ENCODE measurements at regions not wholly inside any gene's neighbourhood (a gene's known extent, or its start where the extent isn't known, plus 50 kb on each side); places are given as distances from the start of the nearest gene placed in this dataset.

DNA sequence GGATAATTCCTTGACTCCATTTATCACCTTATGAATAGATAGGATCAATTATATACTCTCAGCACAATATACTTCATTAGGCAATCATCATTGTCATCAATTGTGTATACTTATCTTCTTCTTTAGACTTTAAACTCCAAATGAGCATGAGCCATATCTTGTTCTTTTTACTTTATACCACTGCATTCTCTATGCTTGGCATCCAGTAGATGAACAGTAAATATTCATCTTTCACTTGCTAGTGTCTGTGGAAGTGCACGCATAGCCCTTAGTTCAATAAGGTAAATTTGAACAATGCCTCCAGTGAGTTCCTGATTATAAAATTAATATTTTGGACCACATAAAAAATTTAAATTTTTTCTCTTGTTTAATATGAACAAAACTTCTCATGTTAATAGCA, 172.3 kb upstream of the SPRY2 start:
- Histone ChIP-seq H3K27me3 (replicated peaks in 1 of 4; ENCODE audit: control extremely low read depth in 1 of 4, control insufficient read depth in 3 of 4, insufficient read depth in 4 of 4, low read length in 3 of 4) (no peaks in the 10 kb centered on the region), H4K20me1 (ENCODE audit: control insufficient read depth, insufficient read depth, low read length, poor library complexity, severe bottlenecking) (no peaks in the 10 kb centered on the region), H3K4me1 (ENCODE audit: control insufficient read depth in 2 of 2, insufficient read depth in 2 of 2, low read length in 2 of 2) (no peaks in the 10 kb centered on the region), H3K4me3 (ENCODE audit: control extremely low read depth in 1 of 5, extremely low read depth in 1 of 5, insufficient read depth in 1 of 5, low read depth in 2 of 5, low read length in 4 of 5) (no peak overlapping the region), H3K27ac (ENCODE audit: low read length in 2 of 2) (no peak overlapping the region), H3K9me3 (ENCODE audit: control extremely low read depth in 1 of 3, control insufficient read depth in 2 of 3, insufficient read depth in 1 of 3, low read length in 2 of 3) (peaks cover 0 to 9% (median 2%) of the 10 kb centered on the region in 3 donors), H3K36me3 (replicated peaks in 1 of 2; ENCODE audit: control extremely low read depth in 1 of 2, control insufficient read depth in 1 of 2, extremely low read depth in 1 of 2, insufficient read depth in 2 of 2, low read length in 1 of 2) (no peaks in the 10 kb centered on the region), H2AFZ (ENCODE audit: insufficient read depth, low read depth, low read length, poor library complexity, severe bottlenecking) (no peak overlapping the region), H3K4me2 (replicated peaks; ENCODE audit: low read depth, low read length, poor library complexity, severe bottlenecking) (no peak overlapping the region), H3K9ac (ENCODE audit: low read length) (no peak overlapping the region), H3K79me2 (ENCODE audit: control insufficient read depth, insufficient read depth, low read length) (no peaks in the 10 kb centered on the region)
- Mint-ChIP-seq H3K9me3 (ENCODE audit: insufficient read depth) (peaks cover 9% of the 10 kb centered on the region), H3K4me3 (no peak overlapping the region), H3K4me1 (no peaks in the 10 kb centered on the region), H3K27me3 (no peaks in the 10 kb centered on the region), H3K27ac (no peak overlapping the region)
- TF ChIP-seq, protein P1, sequence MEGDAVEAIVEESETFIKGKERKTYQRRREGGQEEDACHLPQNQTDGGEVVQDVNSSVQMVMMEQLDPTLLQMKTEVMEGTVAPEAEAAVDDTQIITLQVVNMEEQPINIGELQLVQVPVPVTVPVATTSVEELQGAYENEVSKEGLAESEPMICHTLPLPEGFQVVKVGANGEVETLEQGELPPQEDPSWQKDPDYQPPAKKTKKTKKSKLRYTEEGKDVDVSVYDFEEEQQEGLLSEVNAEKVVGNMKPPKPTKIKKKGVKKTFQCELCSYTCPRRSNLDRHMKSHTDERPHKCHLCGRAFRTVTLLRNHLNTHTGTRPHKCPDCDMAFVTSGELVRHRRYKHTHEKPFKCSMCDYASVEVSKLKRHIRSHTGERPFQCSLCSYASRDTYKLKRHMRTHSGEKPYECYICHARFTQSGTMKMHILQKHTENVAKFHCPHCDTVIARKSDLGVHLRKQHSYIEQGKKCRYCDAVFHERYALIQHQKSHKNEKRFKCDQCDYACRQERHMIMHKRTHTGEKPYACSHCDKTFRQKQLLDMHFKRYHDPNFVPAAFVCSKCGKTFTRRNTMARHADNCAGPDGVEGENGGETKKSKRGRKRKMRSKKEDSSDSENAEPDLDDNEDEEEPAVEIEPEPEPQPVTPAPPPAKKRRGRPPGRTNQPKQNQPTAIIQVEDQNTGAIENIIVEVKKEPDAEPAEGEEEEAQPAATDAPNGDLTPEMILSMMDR (IDR thresholded peaks at IDR 0.05), result no peak
- no peak for TF ChIP-seq EZH2 (IDR thresholded peaks at IDR 0.05; ENCODE audit: borderline replicate concordance, insufficient read depth, low read depth, low read length, poor library complexity, severe bottlenecking)
- no CpG with 5 or more reads among the region's 1 CpG for WGBS (ENCODE audit: insufficient coverage)
- no peak for DNase-seq
- intact Hi-C loops (cut with micrococcal nuclease), result no loop called here
- POLR2A ChIA-PET, result no interaction called here
- no peak for ATAC-seq (ENCODE audit: low read depth)
- CTCF ChIA-PET, result no interaction called here

DNA sequence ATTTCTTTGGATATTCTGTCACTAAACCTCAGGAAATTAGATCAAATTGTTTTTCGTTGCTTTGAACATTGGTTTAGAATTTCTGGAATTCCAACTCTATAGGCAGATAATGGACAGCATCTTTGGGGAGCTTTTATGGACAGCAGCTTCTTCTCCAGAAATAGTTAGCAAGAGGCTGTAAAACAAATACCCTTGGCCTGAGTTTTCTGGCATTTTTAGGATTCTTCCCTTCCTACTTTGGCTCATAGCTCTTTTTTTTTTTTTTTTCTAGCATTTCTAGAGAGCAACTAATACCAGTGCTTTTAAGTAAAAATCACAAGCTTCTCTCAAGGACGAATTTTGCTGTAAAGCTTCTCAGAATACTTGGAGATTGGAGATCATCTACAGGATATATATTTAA, 169.8 kb upstream of the SPRY2 start:
- H3K27me3 Mint-ChIP-seq, result no peaks in the 10 kb centered on the region
- ATAC-seq (ENCODE audit: low read depth), result no peak
- POLR2A ChIA-PET, result no interaction called here
- no CpG with 5 or more reads among the region's 2 CpGs for WGBS (ENCODE audit: insufficient coverage)
- no peak overlapping the region for H3K9ac ChIP-seq (ENCODE audit: low read length)
- no peak overlapping the region for H3K4me3 ChIP-seq (ENCODE audit: control extremely low read depth in 1 of 5, extremely low read depth in 1 of 5, insufficient read depth in 1 of 5, low read depth in 2 of 5, low read length in 4 of 5)
- DNase-seq, result no peak
- no peak overlapping the region for H3K27ac Mint-ChIP-seq
- CTCF ChIA-PET, result no interaction called here
- TF ChIP-seq, protein P1 (IDR thresholded peaks at IDR 0.05), result no peak
- TF ChIP-seq EZH2 (IDR thresholded peaks at IDR 0.05; ENCODE audit: borderline replicate concordance, insufficient read depth, low read depth, low read length, poor library complexity, severe bottlenecking), result no peak
- peaks cover 6% of the 10 kb centered on the region for H3K9me3 Mint-ChIP-seq (ENCODE audit: insufficient read depth)
- no peak overlapping the region for H3K27ac ChIP-seq (ENCODE audit: low read length in 2 of 2)
- H3K4me1 ChIP-seq (ENCODE audit: control insufficient read depth in 2 of 2, insufficient read depth in 2 of 2, low read length in 2 of 2), result no peaks in the 10 kb centered on the region
- H3K79me2 ChIP-seq (ENCODE audit: control insufficient read depth, insufficient read depth, low read length), result no peaks in the 10 kb centered on the region
- H3K4me1 Mint-ChIP-seq, result no peaks in the 10 kb centered on the region
- H4K20me1 ChIP-seq (ENCODE audit: control insufficient read depth, insufficient read depth, low read length, poor library complexity, severe bottlenecking), result no peaks in the 10 kb centered on the region
- no peak overlapping the region for H2AFZ ChIP-seq (ENCODE audit: insufficient read depth, low read depth, low read length, poor library complexity, severe bottlenecking)
- no peaks in the 10 kb centered on the region for H3K27me3 ChIP-seq (replicated peaks in 1 of 4; ENCODE audit: control extremely low read depth in 1 of 4, control insufficient read depth in 3 of 4, insufficient read depth in 4 of 4, low read length in 3 of 4)
- no peak overlapping the region for H3K4me3 Mint-ChIP-seq
- H3K9me3 ChIP-seq (ENCODE audit: control extremely low read depth in 1 of 3, control insufficient read depth in 2 of 3, insufficient read depth in 1 of 3, low read length in 2 of 3), result peaks cover 0 to 1% (median 0%) of the 10 kb centered on the region in 3 donors
- intact Hi-C loops (cut with micrococcal nuclease), result no loop called here
- H3K4me2 ChIP-seq (replicated peaks; ENCODE audit: low read depth, low read length, poor library complexity, severe bottlenecking), result no peak overlapping the region
- H3K36me3 ChIP-seq (replicated peaks in 1 of 2; ENCODE audit: control extremely low read depth in 1 of 2, control insufficient read depth in 1 of 2, extremely low read depth in 1 of 2, insufficient read depth in 2 of 2, low read length in 1 of 2), result no peaks in the 10 kb centered on the region
